ENCODE measurements at regions not wholly inside any gene's neighbourhood (a gene's known extent, or its start where the extent isn't known, plus 50 kb on each side); places are given as distances from the start of the nearest gene placed in this dataset.

GRCh38 chr2:133717497-133717896 lies 149.2 kb upstream of the NCKAP5 start:
- H2AK5ac ChIP-seq (ENCODE audit: insufficient read length, low read length), result no peak overlapping the region
- H3K23me2 ChIP-seq (ENCODE audit: insufficient read length, low read depth, low read length, poor library complexity, severe bottlenecking), result no peaks in the 10 kb centered on the region
- no peaks in the 10 kb centered on the region for H3K4me1 ChIP-seq (ENCODE audit: insufficient read depth, low read length)
- Mint-ChIP-seq H3K4me1 (0 out of 4 replicates have a peak, but pooled peaks cover 0 to 2% of the 10 kb centered on the region in 2 experiments), H3K27ac (no peak overlapping the region), H3K4me3 (no peak overlapping the region), H3K36me3 (ENCODE audit: insufficient read depth in 1 of 3, low read depth in 3 of 3) (peaks cover 0 to 5% (median 4%) of the 10 kb centered on the region in 3 experiments; a peak in 1 of 7 replicates), H3K9me3 (peaks cover 0 to 11% of the 10 kb centered on the region in 2 experiments; a peak in 3 of 5 replicates), H3K27me3 (ENCODE audit: low read depth) (peaks cover 4% of the 10 kb centered on the region; the same call in 1 of the 2 replicates)
- H3K79me1 ChIP-seq (ENCODE audit: insufficient read depth, low read depth, low read length, poor library complexity, severe bottlenecking), result no peaks in the 10 kb centered on the region
- H2AFZ ChIP-seq (ENCODE audit: low read length), result no peak overlapping the region
- H3K18ac ChIP-seq (ENCODE audit: insufficient read length, low read depth, low read length), result no peak overlapping the region
- no peaks in the 10 kb centered on the region for H3K79me2 ChIP-seq (ENCODE audit: insufficient read depth, low read length)
- no peak overlapping the region for H3K27ac ChIP-seq (ENCODE audit: insufficient read length, low read depth, low read length)
- H3K9ac ChIP-seq (ENCODE audit: extremely low read depth, insufficient read length, low read length), result no peak overlapping the region
- no peak overlapping the region for H2BK20ac ChIP-seq (ENCODE audit: low read depth, low read length, poor library complexity, severe bottlenecking)
- H2BK5ac ChIP-seq (ENCODE audit: insufficient read length, low read length), result no peak overlapping the region
- H4K5ac ChIP-seq (ENCODE audit: insufficient read length, low read depth, low read length), result no peak overlapping the region
- H3K14ac ChIP-seq (ENCODE audit: insufficient read depth, low read length), result no peak overlapping the region
- no peaks in the 10 kb centered on the region for H3K9me3 ChIP-seq (ENCODE audit: control insufficient read depth, low read depth, low read length)
- H3K23ac ChIP-seq (ENCODE audit: insufficient read length, low read depth, low read length), result no peak overlapping the region
- H4K91ac ChIP-seq (ENCODE audit: insufficient read length, low read depth, low read length), result no peak overlapping the region
- no peaks in the 10 kb centered on the region for H3K27me3 ChIP-seq (ENCODE audit: insufficient read depth, low read length)
- no peak overlapping the region for H3T11ph ChIP-seq (ENCODE audit: low read length)
- no peak overlapping the region for H3K4me2 ChIP-seq (ENCODE audit: insufficient read depth, insufficient read length, low read length)
- no peak overlapping the region for H2BK15ac ChIP-seq (ENCODE audit: low read depth, low read length)
- H4K8ac ChIP-seq (replicated peaks; ENCODE audit: insufficient read length, low read depth, low read length), result no peak overlapping the region
- H3K4ac ChIP-seq (ENCODE audit: low read depth, low read length), result no peak overlapping the region
- H4K20me1 ChIP-seq (ENCODE audit: control insufficient read depth, insufficient read depth, insufficient read length), result no peaks in the 10 kb centered on the region
- no peak for DNase-seq
- no peak overlapping the region for H2BK120ac ChIP-seq (ENCODE audit: low read depth, low read length, poor library complexity, severe bottlenecking)
- no peak overlapping the region for H2BK12ac ChIP-seq (ENCODE audit: insufficient read length, low read depth, low read length)
- WGBS (ENCODE audit: extremely low coverage, insufficient read length, low lambda C conversion rate), result no CpG with 5 or more reads among the region's 3 CpGs
- no peak for TF ChIP-seq CTCF (conservative IDR thresholded peaks at IDR 0.05)
- H3K56ac ChIP-seq (ENCODE audit: insufficient read length, low read depth, low read length), result no peak overlapping the region
